HepG2 (cell line): ENCODE measurements at regions not wholly inside any gene's neighbourhood (a gene's known extent, or its start where the extent isn't known, plus 50 kb on each side); places are given as distances from the start of the nearest gene placed in this dataset.

ENCODE experiments used
- ATAC-seq: fragments of 200-7000 bp; cut with Tn5 transposase; 3 replicates; pipeline ENCODE4 v1.9.1; 2020; ENCODE audit warnings: mild to moderate bottlenecking, moderate library complexity
- BruUV-seq: library from RNA; stranded (reverse); fragments of 400-500 nt; replicated peaks from 2 replicates; lab custom pipeline; 2021; lab: Mats Ljungman, UMichigan
- CTCF ChIA-PET: fragments of 300-600 bp; formaldehyde crosslinking; extraction: SDS; loops from one replicate; lab custom pipeline; 2021; ENCODE audit warnings: low total read pairs, inconsistent platforms, low intra/inter-chr PET ratio; lab: Yijun Ruan, JAX
- POLR2A ChIA-PET: fragments of 350-600 bp; sonication (Branson Sonifier 250); formaldehyde crosslinking; loops from one replicate; lab custom pipeline; 2020; ENCODE audit warnings: antibody characterized with exemption, inconsistent platforms; lab: Yijun Ruan, JAX
- DNase-seq: peaks from one replicate; pipeline ENCODE4 v3.0.0-alpha.2; 2015; ENCODE audit warnings: low spot score
- FAIRE-seq: peaks from 3 replicates; lab custom pipeline; 2011; peaks lifted over from hg19 to GRCh38; lab: Jason Lieb, UNC
- H2AFZ ChIP-seq: one replicate; pipeline ENCODE4 v1.6.1; 2011; ENCODE audit warnings: low read length, inconsistent platforms
- H3K27ac ChIP-seq: fragments of 300-600 bp; 3 replicates; pipeline ENCODE4 v1.8.0; 2011; ENCODE audit warnings: mixed run types, mild to moderate bottlenecking, mixed read lengths, low read length, inconsistent platforms; ENCODE audit not compliant: insufficient read depth; ENCODE audit errors: extremely low read length
- H3K27me3 ChIP-seq, 2 experiments: fragments of 200-600 bp in 1 of 2; 2 replicates in 1 of 2; 3 replicates in 1 of 2; pipeline versions ENCODE4 v1.6.0 to v1.8.0; 2011; ENCODE audit warnings: low read length in 2 of 2, mild to moderate bottlenecking in 2 of 2, moderate library complexity in 2 of 2, inconsistent platforms in 1 of 2; ENCODE audit not compliant: insufficient read depth in 2 of 2, control insufficient read depth in 1 of 2
- H3K36me3 ChIP-seq, 2 experiments: fragments of 200-600 bp in 1 of 2; replicated peaks in 1 of 2; 2 replicates in 1 of 2; 3 replicates in 1 of 2; pipeline versions ENCODE4 v1.5.1 to v1.8.0; 2011; ENCODE audit warnings: low read length in 2 of 2, inconsistent platforms in 1 of 2; ENCODE audit not compliant: insufficient read depth in 2 of 2, control insufficient read depth in 1 of 2
- H3K4me1 ChIP-seq: 2 replicates; pipeline ENCODE4 v1.5.1; 2012; ENCODE audit warnings: low read length, inconsistent platforms; ENCODE audit not compliant: insufficient read depth
- H3K4me2 ChIP-seq: 2 replicates; pipeline ENCODE4 v1.6.0; 2011; ENCODE audit warnings: low read depth, low read length, inconsistent platforms
- H3K4me3 ChIP-seq, 3 experiments: fragments of 200-600 bp in 1 of 3; sonication (generic), shearing (Covaris generic) in 1 of 3; replicated peaks in 1 of 3; 2 replicates each; pipeline ENCODE4 v1.5.1; 2011 to 2016; ENCODE audit warnings: low read length in 3 of 3, inconsistent platforms in 2 of 3, low read depth in 2 of 3, mild to moderate bottlenecking in 2 of 3, control low read depth in 1 of 3, mixed read lengths in 1 of 3; ENCODE audit not compliant: insufficient read depth in 1 of 3
- H3K79me2 ChIP-seq: one replicate; pipeline ENCODE4 v1.6.1; 2011; ENCODE audit warnings: low read length, inconsistent platforms; ENCODE audit not compliant: insufficient read depth
- H3K9ac ChIP-seq: 2 replicates; pipeline ENCODE4 v1.6.0; 2011; ENCODE audit warnings: mild to moderate bottlenecking, low read depth, low read length, inconsistent platforms; ENCODE audit not compliant: insufficient read depth
- H3K9me3 ChIP-seq: 2 replicates; pipeline ENCODE4 v1.5.1; 2012; ENCODE audit warnings: mild to moderate bottlenecking, low read length
- H4K20me1 ChIP-seq: 2 replicates; pipeline ENCODE4 v1.6.0; 2011; ENCODE audit warnings: inconsistent platforms, mild to moderate bottlenecking, low read length, moderate library complexity; ENCODE audit not compliant: insufficient read depth
- AFF4 ChIP-seq: sonication (generic); formaldehyde crosslinking; IDR thresholded peaks from 2 replicates; pipeline ENCODE4 v1.4.0; 2020; ENCODE audit warnings: missing genetic modification reagents
- CC2D1A ChIP-seq: sonication (generic); formaldehyde crosslinking; IDR thresholded peaks from 2 replicates; pipeline ENCODE4 v1.8.1; 2023; ENCODE audit warnings: mild to moderate bottlenecking, missing genetic modification reagents
- CEBPG ChIP-seq: IDR thresholded peaks from 2 replicates; pipeline ENCODE4 v1.6.1; 2016
- FOSL1 ChIP-seq: sonication (generic); formaldehyde crosslinking; IDR thresholded peaks from 2 replicates; pipeline ENCODE4 v1.9.0; 2021; ENCODE audit warnings: missing genetic modification reagents, borderline replicate concordance
- GMEB2 ChIP-seq: IDR thresholded peaks from 2 replicates; pipeline ENCODE4 v1.6.1; 2016; ENCODE audit warnings: missing biosample characterization, missing genetic modification reagents, low read depth
- KDM6A ChIP-seq: IDR thresholded peaks from 2 replicates; pipeline ENCODE4 v1.6.1; 2016; ENCODE audit warnings: low read depth
- PAF1 ChIP-seq: IDR thresholded peaks from 2 replicates; pipeline ENCODE4 v1.6.1; 2016; ENCODE audit warnings: missing genetic modification reagents, missing compliant biosample characterization
- RCOR2 ChIP-seq: IDR thresholded peaks from 2 replicates; pipeline ENCODE4 v1.6.1; 2016; ENCODE audit warnings: missing biosample characterization, missing genetic modification reagents
- SALL2 ChIP-seq: sonication (generic); formaldehyde crosslinking; IDR thresholded peaks from 2 replicates; pipeline ENCODE4 v1.8.1; 2023; ENCODE audit warnings: mild to moderate bottlenecking, missing genetic modification reagents, inconsistent platforms
- SIN3B ChIP-seq: fragments of 150-350 bp; IDR thresholded peaks from 2 replicates; pipeline ENCODE4 v1.6.1; 2014; ENCODE audit warnings: low read length
- SIX4 ChIP-seq: sonication (generic); formaldehyde crosslinking; IDR thresholded peaks from 2 replicates; pipeline ENCODE4 v1.4.0; 2020; ENCODE audit warnings: missing genetic modification reagents
- ZBTB38 ChIP-seq: sonication (generic); formaldehyde crosslinking; IDR thresholded peaks from 2 replicates; pipeline ENCODE4 v1.5.1; 2020; ENCODE audit warnings: mild to moderate bottlenecking, missing genetic modification reagents
- ZFP36L1 ChIP-seq: sonication (generic); formaldehyde crosslinking; IDR thresholded peaks from 2 replicates; pipeline ENCODE4 v1.8.0; 2022; ENCODE audit warnings: mild to moderate bottlenecking, missing genetic modification reagents, moderate library complexity
- ZNF3 ChIP-seq: IDR thresholded peaks from 2 replicates; pipeline ENCODE4 v1.7.0; 2017; ENCODE audit warnings: inconsistent platforms
- ZNF350 ChIP-seq: sonication (generic); formaldehyde crosslinking; IDR thresholded peaks from 2 replicates; pipeline ENCODE4 v1.4.0; 2020; ENCODE audit warnings: mild to moderate bottlenecking, low read depth, missing genetic modification reagents, borderline replicate concordance
- ZNF530 ChIP-seq: sonication (generic); formaldehyde crosslinking; IDR thresholded peaks from 2 replicates; pipeline ENCODE4 v1.5.0; 2020; ENCODE audit warnings: low read depth, mild to moderate bottlenecking, missing genetic modification reagents
- ZSCAN22 ChIP-seq: sonication (generic); formaldehyde crosslinking; IDR thresholded peaks from 2 replicates; pipeline ENCODE4 v1.4.0; 2020; ENCODE audit warnings: mild to moderate bottlenecking, missing genetic modification reagents
- WGBS: methylation state at CpG from one replicate; pipeline ENCODE4 v1.1.6; 2017; ENCODE audit warnings: low lambda C conversion rate; 5-methylcytosine and 5-hydroxymethylcytosine counted together
- in situ Hi-C: cut with HindIII; loops from 2 replicates; pipeline ENCODE4 v1.10.0; 2017; ENCODE audit warnings: low pct_unique_long_range_greater_than_20kb; ENCODE audit not compliant: extremely low pct_ligation_motif_present
- intact Hi-C: fragments of 100-400 bp; cut with micrococcal nuclease; formaldehyde crosslinking; loops from one replicate; pipeline ENCODE4 v1.10.0; 2022; ENCODE audit not compliant: unreplicated experiment

- no TSS peak for BruUV-seq
- TF ChIP-seq ZBTB38 (CRISPR knock-in tag) (no peak), ZNF3 (CRISPR knock-in tag) (no peak), RCOR2 (CRISPR knock-in tag) (no peak), FOSL1 (no peak), CC2D1A (CRISPR knock-in tag) (no peak), ZNF350 (CRISPR knock-in tag) (no peak), SALL2 (no peak), PAF1 (CRISPR knock-in tag) (no peak), GMEB2 (CRISPR knock-in tag) (no peak), CEBPG (CRISPR knock-in tag) (no peak), ZNF530 (no peak), SIN3B (no peak), KDM6A (no peak), ZFP36L1 (CRISPR knock-in tag) (no peak), ZSCAN22 (CRISPR knock-in tag) (no peak), AFF4 (CRISPR knock-in tag) (no peak), SIX4 (CRISPR knock-in tag) (no peak)
- DNase-seq: no peak
- Histone ChIP-seq H4K20me1 (no peaks in the 10 kb centered on the region), H3K4me3 (no peak overlapping the region), H3K27ac (no peak overlapping the region), H2AFZ (no peak overlapping the region), H3K79me2 (no peaks in the 10 kb centered on the region), H3K27me3 (no peaks in the 10 kb centered on the region), H3K36me3 (no peaks in the 10 kb centered on the region), H3K9ac (no peak overlapping the region), H3K9me3 (no peaks in the 10 kb centered on the region), H3K4me1 (no peaks in the 10 kb centered on the region), H3K4me2 (no peak overlapping the region)
- ATAC-seq: no peak
- ChIA-PET CTCF (no interaction called here), POLR2A (no interaction called here)
- WGBS: 30% methylated on average over 4 of the region's 4 CpGs
- in situ Hi-C loops: no loop called here
- no peak for FAIRE-seq
- intact Hi-C loops: no loop called here
Observed at GRCh38 chr5:135643881-135644766, 65.3 kb upstream of the CXCL14 start.
